DND-41 (cell line): ENCODE measurements at regions not wholly inside any gene's neighbourhood (a gene's known extent, or its start where the extent isn't known, plus 50 kb on each side); places are given as distances from the start of the nearest gene placed in this dataset.

ENCODE experiments used
- ATAC-seq: fragments of 200-7000 bp; cut with Tn5 transposase; 3 replicates; pipeline ENCODE4 v1.9.1; 2021; ENCODE audit warnings: low read depth; ENCODE audit not compliant: insufficient read depth
- DNase-seq: peaks from one replicate; pipeline ENCODE4 v3.0.0-alpha.2; 2020
- H2AFZ ChIP-seq: 2 replicates; pipeline ENCODE4 v1.6.0; 2012; ENCODE audit warnings: low read depth, low read length
- H3K27ac ChIP-seq: 2 replicates; pipeline ENCODE4 v1.5.1; 2012; ENCODE audit warnings: low read length, inconsistent platforms
- H3K27me3 ChIP-seq: fragments of 200-600 bp; sonication (generic); 2 replicates; pipeline ENCODE4 v1.6.0; 2012; ENCODE audit warnings: low read length, mild to moderate bottlenecking, inconsistent platforms; ENCODE audit not compliant: insufficient read depth, poor library complexity
- H3K36me3 ChIP-seq: 2 replicates; pipeline ENCODE4 v1.5.1; 2012; ENCODE audit warnings: low read length, inconsistent platforms; ENCODE audit not compliant: insufficient read depth
- H3K4me1 ChIP-seq: 2 replicates; pipeline ENCODE4 v1.5.1; 2012; ENCODE audit warnings: mild to moderate bottlenecking, low read length; ENCODE audit not compliant: insufficient read depth
- H3K4me2 ChIP-seq: 2 replicates; pipeline ENCODE4 v1.6.0; 2012; ENCODE audit warnings: mild to moderate bottlenecking, moderate library complexity, low read length, inconsistent platforms; ENCODE audit not compliant: insufficient read depth
- H3K4me3 ChIP-seq, 2 experiments: fragments of 200-600 bp in 1 of 2; shearing (Covaris generic) in 1 of 2; 2 replicates each; pipeline ENCODE4 v1.5.1; 2012 to 2016; ENCODE audit warnings: inconsistent platforms in 2 of 2, low read length in 2 of 2, mild to moderate bottlenecking in 2 of 2, low read depth in 1 of 2, moderate library complexity in 1 of 2
- H3K79me2 ChIP-seq: 2 replicates; pipeline ENCODE4 v1.6.0; 2012; ENCODE audit warnings: low read length, inconsistent platforms; ENCODE audit not compliant: insufficient read depth
- H3K9ac ChIP-seq: 2 replicates; pipeline ENCODE4 v1.6.0; 2012; ENCODE audit warnings: low read depth, mild to moderate bottlenecking, inconsistent platforms, low read length, moderate library complexity
- H3K9me3 ChIP-seq: 2 replicates; pipeline ENCODE4 v1.5.1; 2012; ENCODE audit warnings: low read length, moderate library complexity, mild to moderate bottlenecking, inconsistent platforms; ENCODE audit not compliant: insufficient read depth, severe bottlenecking
- H4K20me1 ChIP-seq: 2 replicates; pipeline ENCODE4 v1.6.0; 2012; ENCODE audit warnings: low read length; ENCODE audit not compliant: insufficient read depth
- CTCF ChIP-seq: IDR thresholded peaks from 2 replicates; pipeline ENCODE4 v1.5.1; 2012; ENCODE audit warnings: borderline replicate concordance, low read length, moderate library complexity, mild to moderate bottlenecking; ENCODE audit not compliant: poor library complexity, severe bottlenecking; ENCODE audit errors: extremely low read depth
- EZH2 ChIP-seq: IDR thresholded peaks from 3 replicates; pipeline ENCODE4 v1.6.1; 2012; ENCODE audit warnings: borderline replicate concordance, low read depth, mild to moderate bottlenecking, moderate library complexity, low read length, inconsistent platforms; ENCODE audit not compliant: severe bottlenecking

- Histone ChIP-seq H3K4me1 (no peaks in the 10 kb centered on the region), H3K4me3 (no peak overlapping the region), H3K79me2 (no peaks in the 10 kb centered on the region), H3K4me2 (no peak overlapping the region), H3K36me3 (no peaks in the 10 kb centered on the region), H3K27me3 (no peaks in the 10 kb centered on the region), H2AFZ (no peak overlapping the region), H3K9me3 (no peaks in the 10 kb centered on the region), H4K20me1 (no peaks in the 10 kb centered on the region), H3K9ac (no peak overlapping the region), H3K27ac (no peak overlapping the region)
- no peak for DNase-seq
- ATAC-seq, result no peak
- no peak for TF ChIP-seq CTCF
- no peak for TF ChIP-seq EZH2
These were observed 693.9 kb downstream of the REEP3 start for GRCh38 chr10:64215088-64215487.

GRCh38 chr10:64219271-64220025, 698.2 kb downstream of the REEP3 start:
- no peak for DNase-seq

GRCh38 chr10:64234489-64234888, 713.3 kb downstream of the REEP3 start:
- no peak overlapping the region for H2AFZ ChIP-seq
- no peaks in the 10 kb centered on the region for H3K79me2 ChIP-seq
- H3K9me3 ChIP-seq, result no peaks in the 10 kb centered on the region
- H3K36me3 ChIP-seq, result no peaks in the 10 kb centered on the region
- no peak overlapping the region for H3K27ac ChIP-seq
- H3K9ac ChIP-seq, result no peak overlapping the region
- no peak for TF ChIP-seq CTCF
- no peak for TF ChIP-seq EZH2
- no peaks in the 10 kb centered on the region for H4K20me1 ChIP-seq
- no peak overlapping the region for H3K4me2 ChIP-seq
- ATAC-seq, result no peak
- no peak for DNase-seq
- H3K4me1 ChIP-seq, result no peaks in the 10 kb centered on the region
- no peaks in the 10 kb centered on the region for H3K27me3 ChIP-seq
- no peak overlapping the region for H3K4me3 ChIP-seq

More at GRCh38 chr10:64219271-64220025, 698.2 kb downstream of the REEP3 start:
- H3K27me3 ChIP-seq, result no peaks in the 10 kb centered on the region
- no peaks in the 10 kb centered on the region for H3K9me3 ChIP-seq
- no peak overlapping the region for H2AFZ ChIP-seq
- H4K20me1 ChIP-seq, result no peaks in the 10 kb centered on the region
- no peaks in the 10 kb centered on the region for H3K4me1 ChIP-seq
- H3K27ac ChIP-seq, result no peak overlapping the region
- H3K9ac ChIP-seq, result no peak overlapping the region
- no peaks in the 10 kb centered on the region for H3K36me3 ChIP-seq
- no peak for TF ChIP-seq EZH2
- no peaks in the 10 kb centered on the region for H3K79me2 ChIP-seq
- no peak overlapping the region for H3K4me2 ChIP-seq
- H3K4me3 ChIP-seq, result no peak overlapping the region
- ATAC-seq, result no peak

- Histone ChIP-seq H3K4me2 (no peak overlapping the region), H3K9ac (no peak overlapping the region), H2AFZ (no peak overlapping the region), H3K4me3 (no peak overlapping the region), H3K4me1 (no peaks in the 10 kb centered on the region), H3K27ac (no peak overlapping the region), H3K79me2 (no peaks in the 10 kb centered on the region), H3K27me3 (no peaks in the 10 kb centered on the region), H4K20me1 (no peaks in the 10 kb centered on the region), H3K36me3 (no peaks in the 10 kb centered on the region), H3K9me3 (no peaks in the 10 kb centered on the region)
- no peak for ATAC-seq
- TF ChIP-seq CTCF, result no peak
- no peak for TF ChIP-seq EZH2
- no peak for DNase-seq
These were observed 736.5 kb downstream of the REEP3 start for GRCh38 chr10:64257704-64258103.
